ENCODE measurements at regions not wholly inside any gene's neighbourhood (a gene's known extent, or its start where the extent isn't known, plus 50 kb on each side); places are given as distances from the start of the nearest gene placed in this dataset.

DNA sequence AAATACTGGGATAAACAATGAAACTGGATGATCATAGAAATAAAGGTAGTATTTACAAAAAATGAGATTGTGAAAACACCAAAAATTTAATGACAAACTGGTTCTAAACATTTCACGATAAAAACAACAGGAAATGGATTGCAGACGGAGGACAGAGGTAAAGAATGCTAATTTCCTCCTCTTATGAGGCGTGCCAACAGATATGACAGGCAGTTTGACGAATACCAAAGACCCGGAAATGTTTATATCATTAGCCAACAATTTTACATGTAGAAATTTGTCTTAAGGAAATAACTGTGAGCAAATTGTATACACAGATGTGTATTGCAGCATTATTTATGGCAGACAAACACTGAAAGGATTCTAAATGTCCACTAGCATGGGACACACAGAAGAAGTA lies 162.0 kb upstream of the MGMT start (continued):
- TF ChIP-seq, protein P1, sequence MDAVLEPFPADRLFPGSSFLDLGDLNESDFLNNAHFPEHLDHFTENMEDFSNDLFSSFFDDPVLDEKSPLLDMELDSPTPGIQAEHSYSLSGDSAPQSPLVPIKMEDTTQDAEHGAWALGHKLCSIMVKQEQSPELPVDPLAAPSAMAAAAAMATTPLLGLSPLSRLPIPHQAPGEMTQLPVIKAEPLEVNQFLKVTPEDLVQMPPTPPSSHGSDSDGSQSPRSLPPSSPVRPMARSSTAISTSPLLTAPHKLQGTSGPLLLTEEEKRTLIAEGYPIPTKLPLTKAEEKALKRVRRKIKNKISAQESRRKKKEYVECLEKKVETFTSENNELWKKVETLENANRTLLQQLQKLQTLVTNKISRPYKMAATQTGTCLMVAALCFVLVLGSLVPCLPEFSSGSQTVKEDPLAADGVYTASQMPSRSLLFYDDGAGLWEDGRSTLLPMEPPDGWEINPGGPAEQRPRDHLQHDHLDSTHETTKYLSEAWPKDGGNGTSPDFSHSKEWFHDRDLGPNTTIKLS (IDR thresholded peaks at IDR 0.05; ENCODE audit: borderline replicate concordance, low read depth), result no peak
- no peak for TF ChIP-seq LEF1 (IDR thresholded peaks at IDR 0.05)
- TF ChIP-seq, protein P2, sequence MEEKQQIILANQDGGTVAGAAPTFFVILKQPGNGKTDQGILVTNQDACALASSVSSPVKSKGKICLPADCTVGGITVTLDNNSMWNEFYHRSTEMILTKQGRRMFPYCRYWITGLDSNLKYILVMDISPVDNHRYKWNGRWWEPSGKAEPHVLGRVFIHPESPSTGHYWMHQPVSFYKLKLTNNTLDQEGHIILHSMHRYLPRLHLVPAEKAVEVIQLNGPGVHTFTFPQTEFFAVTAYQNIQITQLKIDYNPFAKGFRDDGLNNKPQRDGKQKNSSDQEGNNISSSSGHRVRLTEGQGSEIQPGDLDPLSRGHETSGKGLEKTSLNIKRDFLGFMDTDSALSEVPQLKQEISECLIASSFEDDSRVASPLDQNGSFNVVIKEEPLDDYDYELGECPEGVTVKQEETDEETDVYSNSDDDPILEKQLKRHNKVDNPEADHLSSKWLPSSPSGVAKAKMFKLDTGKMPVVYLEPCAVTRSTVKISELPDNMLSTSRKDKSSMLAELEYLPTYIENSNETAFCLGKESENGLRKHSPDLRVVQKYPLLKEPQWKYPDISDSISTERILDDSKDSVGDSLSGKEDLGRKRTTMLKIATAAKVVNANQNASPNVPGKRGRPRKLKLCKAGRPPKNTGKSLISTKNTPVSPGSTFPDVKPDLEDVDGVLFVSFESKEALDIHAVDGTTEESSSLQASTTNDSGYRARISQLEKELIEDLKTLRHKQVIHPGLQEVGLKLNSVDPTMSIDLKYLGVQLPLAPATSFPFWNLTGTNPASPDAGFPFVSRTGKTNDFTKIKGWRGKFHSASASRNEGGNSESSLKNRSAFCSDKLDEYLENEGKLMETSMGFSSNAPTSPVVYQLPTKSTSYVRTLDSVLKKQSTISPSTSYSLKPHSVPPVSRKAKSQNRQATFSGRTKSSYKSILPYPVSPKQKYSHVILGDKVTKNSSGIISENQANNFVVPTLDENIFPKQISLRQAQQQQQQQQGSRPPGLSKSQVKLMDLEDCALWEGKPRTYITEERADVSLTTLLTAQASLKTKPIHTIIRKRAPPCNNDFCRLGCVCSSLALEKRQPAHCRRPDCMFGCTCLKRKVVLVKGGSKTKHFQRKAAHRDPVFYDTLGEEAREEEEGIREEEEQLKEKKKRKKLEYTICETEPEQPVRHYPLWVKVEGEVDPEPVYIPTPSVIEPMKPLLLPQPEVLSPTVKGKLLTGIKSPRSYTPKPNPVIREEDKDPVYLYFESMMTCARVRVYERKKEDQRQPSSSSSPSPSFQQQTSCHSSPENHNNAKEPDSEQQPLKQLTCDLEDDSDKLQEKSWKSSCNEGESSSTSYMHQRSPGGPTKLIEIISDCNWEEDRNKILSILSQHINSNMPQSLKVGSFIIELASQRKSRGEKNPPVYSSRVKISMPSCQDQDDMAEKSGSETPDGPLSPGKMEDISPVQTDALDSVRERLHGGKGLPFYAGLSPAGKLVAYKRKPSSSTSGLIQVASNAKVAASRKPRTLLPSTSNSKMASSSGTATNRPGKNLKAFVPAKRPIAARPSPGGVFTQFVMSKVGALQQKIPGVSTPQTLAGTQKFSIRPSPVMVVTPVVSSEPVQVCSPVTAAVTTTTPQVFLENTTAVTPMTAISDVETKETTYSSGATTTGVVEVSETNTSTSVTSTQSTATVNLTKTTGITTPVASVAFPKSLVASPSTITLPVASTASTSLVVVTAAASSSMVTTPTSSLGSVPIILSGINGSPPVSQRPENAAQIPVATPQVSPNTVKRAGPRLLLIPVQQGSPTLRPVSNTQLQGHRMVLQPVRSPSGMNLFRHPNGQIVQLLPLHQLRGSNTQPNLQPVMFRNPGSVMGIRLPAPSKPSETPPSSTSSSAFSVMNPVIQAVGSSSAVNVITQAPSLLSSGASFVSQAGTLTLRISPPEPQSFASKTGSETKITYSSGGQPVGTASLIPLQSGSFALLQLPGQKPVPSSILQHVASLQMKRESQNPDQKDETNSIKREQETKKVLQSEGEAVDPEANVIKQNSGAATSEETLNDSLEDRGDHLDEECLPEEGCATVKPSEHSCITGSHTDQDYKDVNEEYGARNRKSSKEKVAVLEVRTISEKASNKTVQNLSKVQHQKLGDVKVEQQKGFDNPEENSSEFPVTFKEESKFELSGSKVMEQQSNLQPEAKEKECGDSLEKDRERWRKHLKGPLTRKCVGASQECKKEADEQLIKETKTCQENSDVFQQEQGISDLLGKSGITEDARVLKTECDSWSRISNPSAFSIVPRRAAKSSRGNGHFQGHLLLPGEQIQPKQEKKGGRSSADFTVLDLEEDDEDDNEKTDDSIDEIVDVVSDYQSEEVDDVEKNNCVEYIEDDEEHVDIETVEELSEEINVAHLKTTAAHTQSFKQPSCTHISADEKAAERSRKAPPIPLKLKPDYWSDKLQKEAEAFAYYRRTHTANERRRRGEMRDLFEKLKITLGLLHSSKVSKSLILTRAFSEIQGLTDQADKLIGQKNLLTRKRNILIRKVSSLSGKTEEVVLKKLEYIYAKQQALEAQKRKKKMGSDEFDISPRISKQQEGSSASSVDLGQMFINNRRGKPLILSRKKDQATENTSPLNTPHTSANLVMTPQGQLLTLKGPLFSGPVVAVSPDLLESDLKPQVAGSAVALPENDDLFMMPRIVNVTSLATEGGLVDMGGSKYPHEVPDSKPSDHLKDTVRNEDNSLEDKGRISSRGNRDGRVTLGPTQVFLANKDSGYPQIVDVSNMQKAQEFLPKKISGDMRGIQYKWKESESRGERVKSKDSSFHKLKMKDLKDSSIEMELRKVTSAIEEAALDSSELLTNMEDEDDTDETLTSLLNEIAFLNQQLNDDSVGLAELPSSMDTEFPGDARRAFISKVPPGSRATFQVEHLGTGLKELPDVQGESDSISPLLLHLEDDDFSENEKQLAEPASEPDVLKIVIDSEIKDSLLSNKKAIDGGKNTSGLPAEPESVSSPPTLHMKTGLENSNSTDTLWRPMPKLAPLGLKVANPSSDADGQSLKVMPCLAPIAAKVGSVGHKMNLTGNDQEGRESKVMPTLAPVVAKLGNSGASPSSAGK (IDR thresholded peaks at IDR 0.05), result no peak
- no peak for TF ChIP-seq BRCA1 (IDR thresholded peaks at IDR 0.05)
- no peak for TF ChIP-seq BRCA1 (CRISPR knock-in tag; IDR thresholded peaks at IDR 0.05)

All from K562 (cell line).